GM19193 (cell line): ENCODE measurements at regions not wholly inside any gene's neighbourhood (a gene's known extent, or its start where the extent isn't known, plus 50 kb on each side); places are given as distances from the start of the nearest gene placed in this dataset.

Experiments used
- POLR2A ChIP-seq: IDR thresholded peaks from 4 replicates; pipeline ENCODE4 v1.6.1; 2011; ENCODE audit not compliant: insufficient read depth, insufficient read length; ENCODE audit errors: extremely low read depth

- TF ChIP-seq POLR2A: no peak
Measured at GRCh38 chr6:105850261-105851112, 235.6 kb upstream of the PRDM1 start.

GRCh38 chr6:105849746-105850145 lies 236.4 kb upstream of the PRDM1 start:
- no peak for TF ChIP-seq POLR2A

- TF ChIP-seq POLR2A: no peak
Measured at GRCh38 chr6:105847433-105847832, 238.7 kb upstream of the PRDM1 start.

GRCh38 chr6:105844275-105844883 lies 241.8 kb upstream of the PRDM1 start:
- no peak for TF ChIP-seq POLR2A

GRCh38 chr6:105839266-105839665 lies 246.9 kb upstream of the PRDM1 start:
- no peak for TF ChIP-seq POLR2A

- no peak for TF ChIP-seq POLR2A
Measured at GRCh38 chr6:105838171-105838570, 248.0 kb upstream of the PRDM1 start.

GRCh38 chr6:105836889-105837288 lies 249.2 kb upstream of the PRDM1 start:
- TF ChIP-seq POLR2A: no peak

GRCh38 chr6:105836379-105836778 lies 249.8 kb upstream of the PRDM1 start:
- no peak for TF ChIP-seq POLR2A

GRCh38 chr6:105835373-105835772 lies 250.8 kb upstream of the PRDM1 start:
- no peak for TF ChIP-seq POLR2A

GRCh38 chr6:105833959-105834947 lies 251.9 kb upstream of the PRDM1 start:
- TF ChIP-seq POLR2A: no peak

GRCh38 chr6:105832313-105832761 lies 253.8 kb upstream of the PRDM1 start:
- TF ChIP-seq POLR2A: no peak

GRCh38 chr6:105831311-105832097 lies 254.6 kb upstream of the PRDM1 start:
- TF ChIP-seq POLR2A: no peak

- TF ChIP-seq POLR2A: no peak
Measured at GRCh38 chr6:105825210-105825609, 260.9 kb upstream of the PRDM1 start.

GRCh38 chr6:105824732-105825131 lies 261.4 kb upstream of the PRDM1 start:
- TF ChIP-seq POLR2A: no peak
